Keratinocyte (primary cell): ENCODE measurements at regions not wholly inside any gene's neighbourhood (a gene's known extent, or its start where the extent isn't known, plus 50 kb on each side); places are given as distances from the start of the nearest gene placed in this dataset.

ENCODE experiments used
- CTCF ChIP-seq, 3 experiments: IDR thresholded peaks in 1 of 3; conservative IDR thresholded peaks in 1 of 3; optimal IDR thresholded peaks in 1 of 3; 2 replicates in 2 of 3; 3 replicates in 1 of 3; pipeline versions ENCODE3 to v1.5.1; 2011; ENCODE audit warnings: low read length in 3 of 3, mild to moderate bottlenecking in 3 of 3, moderate library complexity in 2 of 3, control low read depth in 1 of 3, inconsistent platforms in 1 of 3; ENCODE audit not compliant: insufficient read depth in 2 of 3; ENCODE audit errors: extremely low read depth in 1 of 3
- EZH2 ChIP-seq: IDR thresholded peaks from one replicate; pipeline ENCODE4 v1.6.1; 2012; ENCODE audit warnings: inconsistent platforms, mild to moderate bottlenecking, low read length, moderate library complexity

- TF ChIP-seq CTCF (optimal IDR thresholded peaks at IDR 0.05 in 1 of 3, IDR thresholded peaks at IDR 0.05 in 1 of 3, conservative IDR thresholded peaks at IDR 0.05 in 1 of 3; ENCODE audit: extremely low read depth in 1 of 3, insufficient read depth in 2 of 3, low read length in 3 of 3) (no peak), EZH2 (no peak)
Observed at GRCh38 chr19:30319876-30320275, 52.3 kb upstream of the ZNF536 start.
